Activated naive CD8-positive, alpha-beta T cell treated with anti-CD3 and anti-CD28 coated beads, Interleukin-2, amount 50 U/mL, for 16 hours (primary cell): ENCODE measurements at regions not wholly inside any gene's neighbourhood (a gene's known extent, or its start where the extent isn't known, plus 50 kb on each side); places are given as distances from the start of the nearest gene placed in this dataset.

ENCODE experiments used
- DNase-seq: peaks from one replicate; pipeline ENCODE4 v3.0.0-alpha.2; 2020; ENCODE audit warnings: low read depth, low spot score

DNA sequence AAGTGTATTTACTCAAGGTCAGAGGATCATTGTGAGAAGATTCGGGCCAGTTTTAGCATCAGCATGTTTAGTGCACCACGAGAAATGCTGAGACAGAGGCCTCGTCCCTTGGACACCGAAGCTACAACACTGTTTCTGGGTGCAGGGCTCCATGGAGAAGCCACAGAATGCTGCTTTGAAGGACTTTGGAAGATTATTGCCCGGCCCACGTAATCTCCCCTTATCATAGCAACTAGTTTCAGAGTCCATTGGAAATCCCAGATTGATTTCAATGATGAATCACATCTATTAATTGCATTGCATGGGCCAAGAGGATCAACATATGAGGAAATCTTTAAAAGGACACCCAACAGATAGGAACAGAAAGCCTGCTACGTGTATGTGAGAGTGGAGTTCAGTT lies 156.0 kb downstream of the MAF start:
- DNase-seq, result no peak

DNA sequence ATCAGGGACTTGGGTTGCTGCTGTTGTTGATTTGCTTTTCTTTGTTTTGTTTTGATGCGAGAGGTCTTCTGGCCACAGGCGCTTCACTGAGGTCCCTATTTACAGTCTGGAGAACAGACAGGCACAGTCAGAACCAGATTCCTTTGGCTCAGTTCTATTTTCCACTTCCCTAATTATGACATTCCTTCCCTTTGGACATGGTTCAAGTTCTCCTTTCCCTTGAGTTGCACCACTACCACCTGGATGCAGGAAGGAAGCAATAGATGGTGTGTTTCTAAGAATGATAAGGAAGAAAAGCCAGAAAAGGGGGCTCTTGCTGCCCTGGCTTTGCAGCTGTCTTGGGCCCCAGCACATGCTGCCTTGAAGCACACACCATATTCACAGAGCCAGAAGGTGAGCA lies 160.6 kb downstream of the MAF start:
- no peak for DNase-seq

DNA sequence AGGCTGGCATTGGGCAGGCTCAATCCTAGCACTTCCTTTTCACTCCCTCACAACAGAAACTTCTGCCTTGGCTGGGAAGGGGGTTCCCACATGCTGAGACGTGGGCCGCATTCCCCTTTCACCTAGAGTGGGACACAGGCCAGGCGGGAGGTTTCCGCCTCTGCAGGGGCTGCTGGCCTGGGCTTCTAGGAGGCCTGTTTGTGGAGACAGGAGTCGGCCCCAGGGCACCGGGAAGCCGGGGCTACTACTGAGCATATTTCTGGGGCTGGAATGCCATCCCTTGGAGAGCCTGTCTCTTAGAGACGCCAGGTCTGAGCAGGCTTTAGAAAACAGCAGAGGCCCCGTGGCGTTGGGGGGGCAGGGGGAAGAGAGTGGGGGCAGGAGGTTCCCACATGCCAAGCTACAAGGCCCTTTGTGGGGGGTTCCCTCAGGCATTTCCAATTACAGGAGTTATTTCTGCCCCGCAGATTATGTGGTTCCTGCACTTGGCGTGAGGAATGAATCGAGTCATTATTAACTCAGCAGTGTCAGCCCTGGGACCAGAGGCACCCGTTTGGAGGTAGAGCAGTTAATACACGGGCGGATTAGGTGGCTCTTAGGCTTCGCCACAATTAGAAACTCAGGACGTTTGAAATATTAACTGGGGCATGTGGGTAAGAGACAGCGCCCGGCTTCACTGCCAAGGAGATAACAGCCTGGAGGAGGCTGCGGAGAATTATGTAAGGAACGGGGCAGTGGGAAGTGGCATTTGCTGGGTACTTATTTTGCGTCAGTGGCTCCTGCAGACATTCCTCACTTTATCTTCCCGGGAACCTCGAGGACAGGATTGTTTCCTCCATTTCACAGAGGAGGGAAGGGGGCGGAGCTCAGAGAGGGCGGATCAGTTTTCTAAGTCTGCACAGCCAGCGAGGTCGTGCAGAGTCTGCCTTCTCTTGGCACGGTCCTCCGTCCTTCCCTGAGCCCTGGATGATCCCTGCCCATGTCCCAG lies 162.5 kb downstream of the MAF start:
- DNase-seq, result no peak

DNA sequence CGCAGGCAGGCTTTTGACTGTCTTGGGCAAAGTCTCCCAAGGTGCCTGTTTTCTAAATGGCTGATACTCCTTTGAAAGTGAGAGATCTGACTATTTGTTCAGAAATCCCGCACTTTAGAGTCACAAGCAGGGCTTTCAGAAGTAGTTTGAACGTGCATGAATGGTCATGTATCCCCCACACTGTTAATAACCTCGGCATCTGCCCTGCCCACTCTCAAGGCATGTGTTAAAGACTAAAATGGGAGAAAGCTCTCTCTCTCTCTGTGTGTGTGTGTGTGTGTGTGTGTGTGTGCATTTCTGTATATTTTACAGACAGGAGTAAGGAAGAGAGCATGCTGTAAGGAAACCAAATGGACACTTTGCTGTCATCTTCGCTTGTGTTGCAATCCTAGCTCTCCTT lies 163.7 kb downstream of the MAF start:
- no peak for DNase-seq

DNA sequence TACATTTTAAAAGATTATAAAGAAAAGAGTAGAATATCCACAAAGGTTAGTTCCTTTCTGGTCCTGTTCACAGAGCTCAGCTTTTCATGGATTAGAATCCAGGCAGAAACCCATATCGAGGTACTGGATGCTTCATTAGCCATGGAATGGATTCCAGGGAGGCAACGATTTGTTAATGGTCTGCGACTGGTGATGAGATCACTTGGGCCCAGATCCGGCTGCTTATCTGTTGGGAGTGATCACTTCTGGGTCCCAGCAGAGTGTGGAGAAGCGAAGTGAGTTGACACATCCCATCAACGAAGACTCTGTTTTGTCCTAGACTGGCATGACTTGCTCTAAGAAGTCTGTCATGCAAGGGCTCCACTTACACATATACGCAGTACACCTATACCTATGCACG lies 165.8 kb downstream of the MAF start:
- no peak for DNase-seq

DNA sequence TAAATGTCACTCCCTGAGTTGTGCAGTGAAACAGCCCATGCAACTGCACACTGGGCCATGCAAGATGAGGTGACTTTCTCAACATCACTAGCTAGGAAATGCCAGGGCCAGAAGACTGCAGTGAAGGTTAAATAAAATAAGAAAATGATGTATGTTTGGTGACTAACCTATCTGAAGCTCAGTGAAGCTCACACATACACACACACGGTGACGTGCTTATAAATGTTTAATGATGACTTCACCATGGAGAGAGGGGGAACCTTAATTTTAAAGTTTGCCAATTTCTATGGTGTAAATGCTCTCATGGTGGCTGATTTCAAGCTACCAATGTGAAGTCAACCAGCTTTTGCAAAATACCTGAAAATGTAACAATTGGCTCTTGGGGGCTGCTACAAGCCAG lies 166.4 kb downstream of the MAF start:
- no peak for DNase-seq

DNA sequence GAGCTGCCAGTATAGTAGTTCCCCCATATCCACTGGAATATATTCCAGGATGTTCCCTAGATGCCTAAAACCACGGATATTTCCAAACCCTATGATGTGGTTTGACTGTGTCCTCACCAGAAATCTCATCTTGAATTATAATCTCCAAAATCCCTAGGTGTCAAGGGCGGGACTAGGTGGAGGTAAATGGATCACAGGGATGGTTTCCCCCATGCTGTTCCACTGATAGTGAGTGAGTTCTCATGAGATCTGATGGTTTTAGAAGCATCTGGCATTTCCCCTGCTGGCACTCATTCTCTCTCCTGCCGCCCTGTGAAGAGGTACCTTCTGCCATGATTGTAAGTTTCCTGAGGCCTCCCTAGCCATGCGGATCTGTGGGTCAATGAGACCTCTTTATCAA lies 168.6 kb downstream of the MAF start:
- no peak for DNase-seq

DNA sequence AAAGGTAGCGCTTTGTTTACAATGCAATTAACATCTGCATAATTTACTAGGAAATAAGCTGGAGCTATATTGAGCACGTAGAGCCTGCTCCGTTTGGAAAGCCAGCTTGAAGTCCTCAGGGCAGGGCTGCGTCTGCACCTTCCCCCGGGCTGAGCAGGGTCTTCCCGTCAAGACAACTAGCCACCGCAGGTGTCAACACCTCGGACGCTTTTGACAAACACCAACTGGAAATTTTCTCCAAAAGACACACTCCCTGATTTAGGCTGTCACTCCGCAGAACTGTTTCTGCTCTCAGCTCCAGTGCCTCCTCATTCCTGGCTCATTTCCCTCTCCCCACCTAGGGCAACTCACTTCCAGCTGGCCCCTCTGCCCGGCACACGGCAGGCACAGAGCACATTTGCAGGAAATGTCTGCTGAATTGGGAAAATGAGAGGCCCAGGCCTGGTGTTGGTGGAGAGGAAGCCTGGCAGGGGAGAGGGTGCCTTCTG lies 170.3 kb downstream of the MAF start:
- DNase-seq, result no peak

DNA sequence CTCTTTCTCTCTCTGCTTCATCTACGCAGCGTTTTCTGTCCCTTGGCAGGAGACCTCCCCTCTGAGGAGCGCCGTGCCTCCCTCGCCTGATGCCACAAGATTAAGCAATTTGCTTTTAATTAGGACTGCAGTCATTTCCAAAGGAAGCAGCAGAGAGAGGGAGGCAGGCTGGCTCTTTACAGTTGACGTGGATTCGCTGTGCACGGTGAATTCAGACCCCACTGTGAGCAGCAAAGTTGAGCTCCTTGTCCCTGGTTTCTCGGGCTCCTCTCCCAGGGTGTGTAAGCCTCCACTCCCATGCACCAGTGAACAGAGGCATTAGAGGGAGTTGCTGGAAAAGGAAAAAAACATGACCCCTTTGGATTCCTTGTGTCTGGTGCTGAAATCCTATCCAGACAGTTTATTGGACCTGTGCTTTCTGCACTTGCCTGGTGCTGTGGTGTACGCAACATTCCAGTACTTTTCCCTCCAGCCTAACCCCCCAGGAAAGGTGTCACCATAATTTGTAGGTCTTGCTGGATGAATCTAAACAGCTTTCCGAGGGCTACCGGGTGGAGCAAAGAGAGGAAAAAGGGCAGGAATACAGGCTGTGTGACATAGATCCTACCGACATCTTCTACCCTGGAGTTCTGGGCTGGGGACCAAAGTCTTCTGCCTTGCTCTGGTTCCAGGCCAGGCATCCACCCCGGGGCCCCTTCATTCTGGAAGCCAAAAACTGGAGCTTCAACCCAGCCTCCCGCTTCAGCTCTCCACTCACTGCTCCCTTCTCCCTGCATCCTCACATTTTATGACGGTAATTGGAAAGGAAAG lies 171.0 kb downstream of the MAF start:
- no peak for DNase-seq

DNA sequence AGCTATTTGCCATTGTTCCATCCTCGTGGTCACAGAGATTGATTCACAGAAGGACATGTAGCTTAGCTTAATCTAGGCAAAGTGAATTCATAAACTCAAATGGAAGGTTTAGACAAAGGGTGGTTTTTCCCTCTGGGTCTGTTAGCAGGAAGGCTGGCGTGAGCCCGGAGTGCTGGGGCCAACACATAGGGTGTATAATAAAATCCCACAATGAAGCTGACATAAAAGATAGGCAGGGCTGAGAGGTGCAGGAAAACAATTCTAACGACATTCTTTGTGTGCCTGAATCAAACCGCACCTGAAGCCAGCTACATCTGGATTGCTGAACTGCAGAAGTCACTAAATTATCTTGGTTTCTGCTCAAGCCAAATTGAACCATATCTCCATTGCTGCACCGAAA lies 173.9 kb downstream of the MAF start:
- DNase-seq, result no peak

DNA sequence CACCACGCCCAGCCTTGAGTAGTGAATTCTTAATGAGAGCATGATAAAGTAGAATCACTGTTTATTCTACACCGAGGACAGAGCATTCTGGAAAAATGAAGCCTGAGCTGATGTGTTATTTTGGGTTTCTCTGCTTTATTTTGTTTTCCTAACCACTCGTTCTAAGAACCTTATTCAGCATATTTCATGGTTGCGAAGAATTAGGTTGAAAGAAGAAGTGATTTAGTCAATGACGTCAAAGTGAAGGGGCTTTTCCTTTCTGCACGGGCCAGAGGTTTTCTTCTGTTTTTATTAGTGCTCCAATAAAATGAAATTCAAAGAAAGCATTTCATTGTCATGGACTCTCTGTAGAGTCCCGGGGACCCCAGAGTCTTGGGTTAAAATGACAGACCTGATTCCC lies 178.5 kb downstream of the MAF start:
- DNase-seq, result no peak

DNA sequence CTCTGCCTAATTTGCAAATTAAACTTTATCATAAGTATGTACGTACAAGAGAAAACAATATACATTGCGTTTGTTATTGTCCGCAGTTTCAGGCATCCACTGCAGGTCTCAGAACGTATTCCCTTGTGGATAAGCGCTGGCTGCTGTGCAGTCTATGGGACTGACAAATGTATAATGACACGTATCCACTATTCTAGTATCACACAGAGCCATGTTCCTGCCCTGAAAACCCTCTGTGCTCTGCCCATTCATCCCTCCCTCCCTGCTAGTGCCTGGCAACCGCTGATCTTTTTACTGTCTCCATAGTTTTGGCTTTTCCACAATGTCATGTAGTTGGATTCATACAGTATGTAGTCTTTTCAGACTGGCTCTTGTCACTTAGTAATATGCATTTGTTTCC lies 179.4 kb downstream of the MAF start:
- no peak for DNase-seq

DNA sequence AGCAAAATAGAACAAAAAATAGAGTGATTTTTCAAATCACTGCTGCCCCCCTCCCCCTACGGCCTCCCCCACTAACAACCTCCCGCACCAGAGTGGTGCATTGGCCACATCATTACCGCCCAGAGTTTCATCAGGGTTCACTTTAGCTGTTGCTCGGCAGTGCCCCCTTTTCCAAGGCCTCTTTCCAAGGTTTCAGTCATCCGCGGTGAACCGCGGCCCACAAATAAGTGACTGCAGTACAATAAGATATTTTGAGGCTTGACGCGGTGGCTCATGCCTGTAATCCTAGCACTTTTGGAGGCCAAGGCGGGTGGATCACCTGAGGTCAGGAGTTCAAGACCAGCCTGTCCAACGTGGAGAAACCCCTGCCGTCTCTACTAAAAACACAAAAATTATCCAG lies 180.0 kb downstream of the MAF start:
- no peak for DNase-seq

DNA sequence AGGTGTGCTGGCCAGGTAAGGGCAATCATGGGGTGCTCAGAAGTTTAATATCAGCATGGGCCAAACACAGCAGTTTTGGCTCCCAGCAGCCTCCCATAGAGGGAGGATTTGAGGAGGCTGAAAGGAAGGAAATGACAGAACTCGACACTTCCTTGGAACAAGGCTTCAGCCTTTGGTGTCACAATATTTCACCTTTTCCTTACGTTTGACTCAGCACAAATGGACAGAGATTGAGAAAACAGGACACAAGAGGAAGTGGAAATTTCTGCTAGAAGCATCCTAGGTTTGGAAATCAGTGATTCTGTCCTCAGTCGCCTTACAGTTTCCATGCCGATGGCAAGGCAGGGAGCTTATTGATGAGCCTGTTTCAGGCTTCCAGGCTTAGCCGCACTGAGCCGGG lies 181.4 kb downstream of the MAF start:
- DNase-seq, result no peak

DNA sequence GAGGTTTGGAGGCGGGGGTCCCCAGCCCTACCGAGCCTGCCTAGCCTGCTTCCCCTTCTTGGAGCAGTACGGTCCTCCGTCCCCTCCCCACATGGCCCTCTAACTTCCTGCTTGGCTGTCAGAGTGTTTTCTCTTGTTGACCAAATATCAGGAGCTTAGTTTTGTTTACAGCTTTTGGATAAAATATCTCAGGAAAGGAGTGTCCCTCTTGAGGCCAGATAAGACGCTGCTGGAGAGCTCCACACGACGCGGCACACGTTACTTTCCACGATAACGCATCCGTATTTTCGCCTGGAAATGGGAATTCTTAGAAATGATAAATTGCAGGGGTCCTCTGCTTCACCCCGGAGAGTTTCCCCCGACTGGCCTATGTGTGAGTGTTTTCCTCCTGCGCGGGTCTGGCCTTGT lies 182.9 kb downstream of the MAF start:
- DNase-seq, result no peak

DNA sequence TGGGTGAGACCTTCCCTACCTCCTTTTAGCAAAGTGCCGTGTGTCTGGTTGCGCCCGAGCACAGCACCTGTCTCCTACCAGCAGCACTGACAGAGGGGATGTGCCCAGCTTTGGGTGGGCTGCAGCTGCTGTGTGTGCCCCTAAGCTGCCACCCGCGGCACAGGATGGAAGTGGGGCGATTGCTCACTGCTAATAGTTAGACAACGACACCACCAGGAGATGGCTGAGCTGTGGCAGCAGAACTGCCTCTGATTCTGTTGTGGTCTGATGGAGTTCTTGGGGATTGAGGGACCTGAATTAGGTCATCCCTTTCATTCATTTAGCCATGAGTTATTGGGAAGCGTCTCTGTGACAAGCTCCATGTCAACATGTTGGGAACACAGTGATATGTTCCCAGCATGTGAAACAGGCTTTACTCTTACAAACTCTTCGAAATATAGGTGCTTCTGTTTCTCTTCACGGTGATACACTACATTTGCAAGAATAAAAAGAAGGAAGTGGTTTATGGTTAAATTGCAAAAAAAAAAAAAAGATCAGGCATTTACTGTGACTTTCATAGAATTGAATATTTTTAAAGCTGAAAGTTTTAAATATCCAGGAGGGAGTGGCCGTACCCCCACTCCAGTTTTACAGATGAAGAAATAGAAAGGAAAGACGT lies 184.4 kb downstream of the MAF start:
- DNase-seq, result no peak

DNA sequence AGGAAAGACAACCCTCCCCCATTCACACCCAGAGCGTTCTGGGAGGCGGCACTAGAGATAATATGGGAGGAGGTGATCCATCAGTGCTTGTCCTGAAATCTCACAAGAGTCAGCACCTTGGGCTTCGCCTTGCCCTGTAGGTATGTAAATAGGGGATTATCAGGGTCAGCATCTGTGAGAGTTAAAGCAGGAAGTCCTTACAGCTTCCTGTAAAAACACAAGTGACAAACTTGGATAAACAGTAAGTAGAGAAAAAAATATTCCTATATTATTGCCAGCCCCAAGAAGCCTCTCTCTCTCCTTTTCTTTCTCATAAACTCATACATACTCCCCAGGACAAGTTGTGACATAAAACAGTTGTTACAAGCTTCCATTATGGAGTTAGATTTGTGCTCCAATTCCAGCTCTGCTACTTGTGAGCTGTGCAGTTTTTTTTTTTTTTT lies 187.7 kb downstream of the MAF start:
- no peak for DNase-seq

DNA sequence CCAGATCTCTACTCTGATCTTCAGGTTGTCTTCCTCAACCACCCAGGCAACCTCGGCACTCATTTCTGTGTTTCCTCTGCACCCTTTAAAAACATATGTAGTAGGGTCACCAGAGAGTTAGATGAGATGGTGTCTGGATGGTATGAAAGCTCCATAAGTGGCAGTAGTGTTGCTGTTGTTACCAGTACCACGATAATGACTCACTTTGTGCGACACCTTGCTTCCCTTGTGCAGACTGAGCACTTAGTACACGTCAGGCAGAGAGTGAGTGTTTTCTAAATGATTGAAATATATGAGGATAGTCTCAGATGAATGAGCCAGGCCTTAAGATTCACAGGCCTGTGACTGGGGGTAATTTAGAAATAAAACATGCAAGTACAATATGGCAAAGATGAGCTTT lies 188.7 kb downstream of the MAF start:
- DNase-seq, result no peak

DNA sequence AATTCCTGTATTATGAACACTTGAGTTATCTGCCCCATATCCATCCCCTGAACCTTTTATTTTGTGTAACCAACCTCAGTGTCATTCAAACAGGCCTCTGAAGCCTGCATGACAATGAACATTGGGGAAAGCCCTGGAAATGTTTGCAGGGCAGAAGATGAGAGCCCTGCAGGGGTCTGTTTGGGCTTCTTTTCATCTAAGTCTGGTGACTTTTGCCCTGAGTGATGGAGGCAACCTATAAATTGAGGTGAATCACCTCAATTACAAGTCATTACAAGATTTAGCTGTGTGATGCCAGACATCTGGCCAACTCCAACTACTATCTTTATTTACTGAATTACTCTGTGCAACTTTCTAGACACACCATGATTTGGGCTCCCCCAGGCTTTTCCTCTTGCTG lies 189.2 kb downstream of the MAF start:
- DNase-seq, result no peak

DNA sequence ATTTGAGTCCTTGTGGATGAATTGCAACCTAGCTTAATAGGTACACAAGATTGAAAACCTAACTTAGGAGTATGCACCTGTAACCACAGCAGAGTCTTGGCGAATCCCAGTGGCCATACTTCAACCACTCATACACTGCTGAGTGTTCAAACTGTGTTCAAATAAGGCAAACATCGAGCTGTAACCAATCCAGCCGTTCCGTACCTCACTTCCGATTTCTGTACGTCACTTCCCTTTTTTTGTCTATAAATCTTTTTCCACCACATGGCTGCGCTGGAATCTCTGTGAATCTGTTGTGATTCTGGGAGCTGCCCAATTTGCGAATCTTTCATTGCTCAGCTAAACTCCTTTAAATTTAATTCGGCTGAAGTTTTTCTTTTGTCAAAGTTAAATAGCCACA lies 190.6 kb downstream of the MAF start:
- DNase-seq, result no peak

DNA sequence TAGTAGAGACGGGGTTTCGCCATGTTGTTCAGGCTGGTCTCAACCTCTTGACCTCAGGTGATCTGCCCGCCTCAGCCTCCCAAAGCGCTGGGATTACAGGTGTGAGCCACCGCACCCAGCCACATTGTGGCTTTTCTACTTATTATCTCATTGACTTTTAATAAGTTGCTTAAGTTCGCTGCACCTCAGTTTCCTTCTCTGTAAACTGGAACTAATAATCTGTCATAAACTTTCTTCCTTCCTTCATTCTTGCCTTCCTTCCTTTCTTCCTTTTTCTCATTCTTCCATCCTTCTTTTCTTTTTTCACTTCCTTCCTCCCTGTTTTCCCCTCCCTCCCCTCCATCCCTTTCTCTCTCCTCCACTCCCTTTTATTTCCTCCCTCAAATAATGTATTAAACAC lies 192.2 kb downstream of the MAF start:
- no peak for DNase-seq

DNA sequence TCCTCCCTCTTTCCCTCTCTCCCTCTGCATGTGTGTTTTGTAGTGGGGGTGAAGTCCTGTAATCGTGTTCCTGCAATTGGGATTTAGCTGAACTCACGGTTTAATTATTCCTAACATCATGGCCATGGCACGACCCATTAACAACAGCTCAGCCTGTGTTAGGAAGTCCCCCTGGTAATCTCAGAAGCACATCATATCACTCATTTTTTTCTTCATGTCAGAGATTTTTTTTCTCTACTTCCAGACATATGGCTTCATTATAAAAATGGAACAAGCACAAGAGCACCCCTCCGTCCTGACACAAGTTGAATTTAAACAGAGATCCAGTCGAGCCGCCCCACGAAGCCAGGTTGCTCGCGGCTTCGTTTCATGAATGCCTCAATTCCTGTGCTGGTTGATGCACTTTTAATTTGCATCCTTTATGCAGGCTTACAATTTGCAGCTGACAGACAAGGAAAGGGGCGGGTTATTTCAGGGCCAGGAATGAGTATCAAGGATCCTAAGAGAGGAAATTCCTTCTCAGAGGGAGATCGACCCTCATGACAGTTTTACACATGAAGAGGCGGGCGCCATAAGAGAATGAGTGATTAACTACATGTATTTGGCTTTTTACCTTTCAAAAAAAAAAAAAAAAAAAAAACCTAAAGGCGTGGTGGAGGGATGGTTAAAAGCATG lies 192.9 kb downstream of the MAF start:
- DNase-seq, result no peak
